Liver (tissue), 8 donors: ENCODE measurements at regions not wholly inside any gene's neighbourhood (a gene's known extent, or its start where the extent isn't known, plus 50 kb on each side); places are given as distances from the start of the nearest gene placed in this dataset.

ENCODE experiments used
- DNase-seq: peaks from one replicate; pipeline ENCODE4 v3.0.0-alpha.2; 2017; ENCODE audit warnings: low spot score
- H3K27ac ChIP-seq, 2 donors: one replicate each; pipeline ENCODE4 v1.7.0; 2013; ENCODE audit warnings: inconsistent platforms in 2 of 2, low read length in 2 of 2, control low read depth in 1 of 2, low read depth in 1 of 2, mild to moderate bottlenecking in 1 of 2
- H3K27me3 ChIP-seq, 4 donors: one replicate each; pipeline versions ENCODE4 v1.6.1 to v1.7.0; 2013; ENCODE audit warnings: low read length in 3 of 4, inconsistent platforms in 1 of 4, mild to moderate bottlenecking in 1 of 4, moderate library complexity in 1 of 4; ENCODE audit not compliant: control insufficient read depth in 4 of 4, insufficient read depth in 4 of 4
- H3K36me3 ChIP-seq, 4 donors: one replicate each; pipeline versions ENCODE4 v1.6.1 to v1.7.0; 2013; ENCODE audit warnings: low read length in 3 of 4, mild to moderate bottlenecking in 3 of 4, low read depth in 1 of 4, moderate library complexity in 1 of 4; ENCODE audit not compliant: control insufficient read depth in 4 of 4, insufficient read depth in 3 of 4
- H3K4me1 ChIP-seq, 4 donors: one replicate each; pipeline versions ENCODE4 v1.6.1 to v1.7.0; 2013; ENCODE audit warnings: low read length in 3 of 4, mild to moderate bottlenecking in 3 of 4, moderate library complexity in 1 of 4; ENCODE audit not compliant: control insufficient read depth in 4 of 4, insufficient read depth in 4 of 4
- H3K4me3 ChIP-seq, 3 donors: one replicate each; pipeline versions ENCODE4 v1.6.1 to v1.7.0; 2013; ENCODE audit warnings: low read length in 3 of 3, control low read depth in 1 of 3, low read depth in 1 of 3, mild to moderate bottlenecking in 1 of 3
- H3K9ac ChIP-seq, 2 donors: one replicate each; pipeline ENCODE4 v1.7.0; 2013; ENCODE audit warnings: low read length in 2 of 2, mild to moderate bottlenecking in 2 of 2, moderate library complexity in 2 of 2, control low read depth in 1 of 2, low read depth in 1 of 2
- H3K9me3 ChIP-seq, 4 donors: one replicate each; pipeline versions ENCODE4 v1.6.1 to v1.7.0; 2013; ENCODE audit warnings: low read length in 3 of 4; ENCODE audit not compliant: control insufficient read depth in 4 of 4
- EGR1 ChIP-seq, 2 donors: IDR thresholded peaks; 2 replicates each; pipeline ENCODE4 v1.6.1; 2016 to 2018; ENCODE audit warnings: antibody characterized with exemption in 2 of 2, low read depth in 2 of 2
- FOXA1 ChIP-seq: IDR thresholded peaks from 2 replicates; pipeline ENCODE4 v1.6.1; 2016; ENCODE audit warnings: antibody characterized with exemption
- FOXA2 ChIP-seq: IDR thresholded peaks from 2 replicates; pipeline ENCODE4 v1.6.1; 2016; ENCODE audit warnings: antibody characterized with exemption
- HNF4A ChIP-seq, 2 donors: conservative IDR thresholded peaks; 2 replicates each; pipeline ENCODE4 v1.6.1; 2016; ENCODE audit warnings: antibody characterized with exemption in 2 of 2, mild to moderate bottlenecking in 2 of 2
- HNF4G ChIP-seq: IDR thresholded peaks from 2 replicates; pipeline ENCODE4 v1.6.1; 2016; ENCODE audit warnings: antibody characterized with exemption
- JUND ChIP-seq, 2 donors: IDR thresholded peaks; 2 replicates each; pipeline ENCODE4 v1.6.1; 2016; ENCODE audit warnings: antibody characterized with exemption in 2 of 2
- NR2F2 ChIP-seq: IDR thresholded peaks from 2 replicates; pipeline ENCODE4 v1.6.1; 2016; ENCODE audit warnings: antibody characterized with exemption
- RAD21 ChIP-seq, 2 donors: IDR thresholded peaks; 2 replicates each; pipeline ENCODE4 v1.6.1; 2016; ENCODE audit warnings: antibody characterized with exemption in 2 of 2, mild to moderate bottlenecking in 2 of 2
- RXRA ChIP-seq, 2 donors: IDR thresholded peaks; 2 replicates each; pipeline ENCODE4 v1.6.1; 2017 to 2018; ENCODE audit warnings: antibody characterized with exemption in 2 of 2, mild to moderate bottlenecking in 1 of 2
- SP1 ChIP-seq: IDR thresholded peaks from 2 replicates; pipeline ENCODE4 v1.6.1; 2018; ENCODE audit warnings: antibody characterized with exemption, mild to moderate bottlenecking
- TAF1 ChIP-seq: conservative IDR thresholded peaks from 2 replicates; pipeline ENCODE4 v1.6.1; 2016; ENCODE audit warnings: antibody characterized with exemption, mild to moderate bottlenecking
- YY1 ChIP-seq: IDR thresholded peaks from 2 replicates; pipeline ENCODE4 v1.6.1; 2016; ENCODE audit warnings: antibody characterized with exemption, mild to moderate bottlenecking
- WGBS: extraction: QIAGEN DNeasy Blood & Tissue Kit; methylation state at CpG from one replicate; pipeline ENCODE4 v1.1.7; 2013; 5-methylcytosine and 5-hydroxymethylcytosine counted together
- TF ChIP-seq, protein P1 (sequence below): fragments of 150-350 bp; IDR thresholded peaks from 2 replicates; pipeline ENCODE4 v1.5.1; 2017; ENCODE audit warnings: improper control_type of control experiment, low read depth, low read length; ENCODE audit not compliant: missing input control
- TF ChIP-seq, protein P2 (sequence below): IDR thresholded peaks from 2 replicates; pipeline ENCODE4 v1.6.1; 2016; ENCODE audit warnings: antibody characterized with exemption
- TF ChIP-seq, protein P3 (sequence below): IDR thresholded peaks from 2 replicates; pipeline ENCODE4 v1.6.1; 2016; ENCODE audit warnings: antibody characterized with exemption
- TF ChIP-seq, protein P4 (sequence below): IDR thresholded peaks from 2 replicates; pipeline ENCODE4 v1.6.1; 2016; ENCODE audit warnings: antibody characterized with exemption
- TF ChIP-seq, protein P5 (sequence below): IDR thresholded peaks from 2 replicates; pipeline ENCODE4 v1.6.1; 2016; ENCODE audit warnings: antibody characterized with exemption, mild to moderate bottlenecking
- donor health status: healthy.
- donor health status: healthy.
- donor health status: healthy.
- donor health status: healthy.
- donor health status: healthy.

DNA sequence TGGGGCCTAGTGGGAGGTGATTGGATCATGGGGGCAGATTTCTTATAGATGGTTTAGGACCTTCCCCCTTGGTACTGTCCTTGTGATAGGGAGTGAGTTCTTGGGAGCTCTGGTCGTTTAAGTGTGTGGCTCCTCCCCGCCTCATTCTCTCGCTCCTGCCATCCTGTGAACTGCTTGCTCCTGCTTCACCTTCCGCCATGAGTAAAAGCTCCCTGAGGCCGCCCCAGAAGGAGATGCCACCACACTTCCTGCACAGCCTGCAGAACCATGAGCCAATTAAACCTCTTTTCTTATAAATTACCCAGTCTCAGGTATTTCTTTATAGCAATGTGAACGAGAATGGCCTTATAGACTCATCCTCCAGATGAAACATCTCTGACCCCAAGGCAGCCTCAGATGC, 101.5 kb downstream of the KCNF1 start:
- no peak overlapping the region for H3K4me3 ChIP-seq
- no peak for TF ChIP-seq TAF1
- TF ChIP-seq SP1, result no peak
- TF ChIP-seq NR2F2, result no peak
- no peak for TF ChIP-seq FOXA2
- TF ChIP-seq HNF4G, result no peak
- TF ChIP-seq, protein P1, sequence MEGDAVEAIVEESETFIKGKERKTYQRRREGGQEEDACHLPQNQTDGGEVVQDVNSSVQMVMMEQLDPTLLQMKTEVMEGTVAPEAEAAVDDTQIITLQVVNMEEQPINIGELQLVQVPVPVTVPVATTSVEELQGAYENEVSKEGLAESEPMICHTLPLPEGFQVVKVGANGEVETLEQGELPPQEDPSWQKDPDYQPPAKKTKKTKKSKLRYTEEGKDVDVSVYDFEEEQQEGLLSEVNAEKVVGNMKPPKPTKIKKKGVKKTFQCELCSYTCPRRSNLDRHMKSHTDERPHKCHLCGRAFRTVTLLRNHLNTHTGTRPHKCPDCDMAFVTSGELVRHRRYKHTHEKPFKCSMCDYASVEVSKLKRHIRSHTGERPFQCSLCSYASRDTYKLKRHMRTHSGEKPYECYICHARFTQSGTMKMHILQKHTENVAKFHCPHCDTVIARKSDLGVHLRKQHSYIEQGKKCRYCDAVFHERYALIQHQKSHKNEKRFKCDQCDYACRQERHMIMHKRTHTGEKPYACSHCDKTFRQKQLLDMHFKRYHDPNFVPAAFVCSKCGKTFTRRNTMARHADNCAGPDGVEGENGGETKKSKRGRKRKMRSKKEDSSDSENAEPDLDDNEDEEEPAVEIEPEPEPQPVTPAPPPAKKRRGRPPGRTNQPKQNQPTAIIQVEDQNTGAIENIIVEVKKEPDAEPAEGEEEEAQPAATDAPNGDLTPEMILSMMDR, result no peak
- no peak for TF ChIP-seq HNF4A (conservative IDR thresholded peaks at IDR 0.05)
- TF ChIP-seq, protein P2, sequence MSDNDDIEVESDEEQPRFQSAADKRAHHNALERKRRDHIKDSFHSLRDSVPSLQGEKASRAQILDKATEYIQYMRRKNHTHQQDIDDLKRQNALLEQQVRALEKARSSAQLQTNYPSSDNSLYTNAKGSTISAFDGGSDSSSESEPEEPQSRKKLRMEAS, result no peak
- no peak for TF ChIP-seq RAD21 (IDR thresholded peaks at IDR 0.05)
- TF ChIP-seq JUND (IDR thresholded peaks at IDR 0.05), result no peak
- TF ChIP-seq, protein P3, sequence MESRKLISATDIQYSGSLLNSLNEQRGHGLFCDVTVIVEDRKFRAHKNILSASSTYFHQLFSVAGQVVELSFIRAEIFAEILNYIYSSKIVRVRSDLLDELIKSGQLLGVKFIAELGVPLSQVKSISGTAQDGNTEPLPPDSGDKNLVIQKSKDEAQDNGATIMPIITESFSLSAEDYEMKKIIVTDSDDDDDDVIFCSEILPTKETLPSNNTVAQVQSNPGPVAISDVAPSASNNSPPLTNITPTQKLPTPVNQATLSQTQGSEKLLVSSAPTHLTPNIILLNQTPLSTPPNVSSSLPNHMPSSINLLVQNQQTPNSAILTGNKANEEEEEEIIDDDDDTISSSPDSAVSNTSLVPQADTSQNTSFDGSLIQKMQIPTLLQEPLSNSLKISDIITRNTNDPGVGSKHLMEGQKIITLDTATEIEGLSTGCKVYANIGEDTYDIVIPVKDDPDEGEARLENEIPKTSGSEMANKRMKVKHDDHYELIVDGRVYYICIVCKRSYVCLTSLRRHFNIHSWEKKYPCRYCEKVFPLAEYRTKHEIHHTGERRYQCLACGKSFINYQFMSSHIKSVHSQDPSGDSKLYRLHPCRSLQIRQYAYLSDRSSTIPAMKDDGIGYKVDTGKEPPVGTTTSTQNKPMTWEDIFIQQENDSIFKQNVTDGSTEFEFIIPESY, result no peak
- TF ChIP-seq, protein P4, sequence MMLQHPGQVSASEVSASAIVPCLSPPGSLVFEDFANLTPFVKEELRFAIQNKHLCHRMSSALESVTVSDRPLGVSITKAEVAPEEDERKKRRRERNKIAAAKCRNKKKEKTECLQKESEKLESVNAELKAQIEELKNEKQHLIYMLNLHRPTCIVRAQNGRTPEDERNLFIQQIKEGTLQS, result no peak
- no peak overlapping the region for H3K9ac ChIP-seq
- no peaks in the 10 kb centered on the region for H3K4me1 ChIP-seq
- H3K9me3 ChIP-seq, result peaks cover 0 to 8% (median 5%) of the 10 kb centered on the region in 4 donors
- no peaks in the 10 kb centered on the region for H3K36me3 ChIP-seq
- 86% methylated on average over 6 of the region's 6 CpGs for WGBS
- no peak for DNase-seq
- no peak overlapping the region for H3K27ac ChIP-seq
- H3K27me3 ChIP-seq, result no peaks in the 10 kb centered on the region

DNA sequence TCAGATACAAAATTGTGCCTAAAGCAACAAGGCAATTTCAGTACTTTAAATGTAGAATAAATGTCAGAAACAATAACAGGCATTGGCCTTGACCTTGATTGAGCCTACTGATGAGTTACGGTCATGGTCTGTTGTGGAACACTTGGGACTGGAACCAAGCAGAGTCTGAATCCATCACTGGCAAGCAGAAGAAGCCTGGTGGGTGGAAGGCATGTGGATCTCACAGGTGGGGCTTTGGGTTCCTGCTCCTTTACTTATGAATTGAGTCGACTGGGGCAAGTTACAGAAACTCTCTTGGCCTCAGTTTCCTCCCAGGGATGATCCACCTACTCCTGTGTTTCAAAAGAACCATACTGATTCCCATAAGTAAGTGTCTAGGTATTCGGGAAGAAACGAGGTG, 102.3 kb downstream of the KCNF1 start:
- 87% methylated on average over 4 of the region's 4 CpGs for WGBS

More for the DNA sequence above, 102.3 kb downstream of the KCNF1 start:
- Histone ChIP-seq H3K9ac (no peak overlapping the region), H3K27me3 (no peaks in the 10 kb centered on the region), H3K36me3 (no peaks in the 10 kb centered on the region), H3K27ac (no peak overlapping the region), H3K9me3 (peaks cover 0 to 8% (median 5%) of the 10 kb centered on the region in 4 donors), H3K4me3 (no peak overlapping the region), H3K4me1 (no peaks in the 10 kb centered on the region)
- TF ChIP-seq EGR1 (IDR thresholded peaks at IDR 0.05; ENCODE audit: low read depth in 2 of 2) (no peak), RXRA (IDR thresholded peaks at IDR 0.05) (no peak), SP1 (no peak), FOXA1 (no peak), YY1 (no peak), TAF1 (no peak), FOXA2 (no peak), HNF4G (no peak)
- TF ChIP-seq, protein P1, result no peak
- TF ChIP-seq, protein P3, result no peak
- TF ChIP-seq, protein P5, sequence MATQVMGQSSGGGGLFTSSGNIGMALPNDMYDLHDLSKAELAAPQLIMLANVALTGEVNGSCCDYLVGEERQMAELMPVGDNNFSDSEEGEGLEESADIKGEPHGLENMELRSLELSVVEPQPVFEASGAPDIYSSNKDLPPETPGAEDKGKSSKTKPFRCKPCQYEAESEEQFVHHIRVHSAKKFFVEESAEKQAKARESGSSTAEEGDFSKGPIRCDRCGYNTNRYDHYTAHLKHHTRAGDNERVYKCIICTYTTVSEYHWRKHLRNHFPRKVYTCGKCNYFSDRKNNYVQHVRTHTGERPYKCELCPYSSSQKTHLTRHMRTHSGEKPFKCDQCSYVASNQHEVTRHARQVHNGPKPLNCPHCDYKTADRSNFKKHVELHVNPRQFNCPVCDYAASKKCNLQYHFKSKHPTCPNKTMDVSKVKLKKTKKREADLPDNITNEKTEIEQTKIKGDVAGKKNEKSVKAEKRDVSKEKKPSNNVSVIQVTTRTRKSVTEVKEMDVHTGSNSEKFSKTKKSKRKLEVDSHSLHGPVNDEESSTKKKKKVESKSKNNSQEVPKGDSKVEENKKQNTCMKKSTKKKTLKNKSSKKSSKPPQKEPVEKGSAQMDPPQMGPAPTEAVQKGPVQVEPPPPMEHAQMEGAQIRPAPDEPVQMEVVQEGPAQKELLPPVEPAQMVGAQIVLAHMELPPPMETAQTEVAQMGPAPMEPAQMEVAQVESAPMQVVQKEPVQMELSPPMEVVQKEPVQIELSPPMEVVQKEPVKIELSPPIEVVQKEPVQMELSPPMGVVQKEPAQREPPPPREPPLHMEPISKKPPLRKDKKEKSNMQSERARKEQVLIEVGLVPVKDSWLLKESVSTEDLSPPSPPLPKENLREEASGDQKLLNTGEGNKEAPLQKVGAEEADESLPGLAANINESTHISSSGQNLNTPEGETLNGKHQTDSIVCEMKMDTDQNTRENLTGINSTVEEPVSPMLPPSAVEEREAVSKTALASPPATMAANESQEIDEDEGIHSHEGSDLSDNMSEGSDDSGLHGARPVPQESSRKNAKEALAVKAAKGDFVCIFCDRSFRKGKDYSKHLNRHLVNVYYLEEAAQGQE, result no peak
- TF ChIP-seq, protein P4, result no peak
- DNase-seq, result no peak
